Glomerular visceral epithelial cell (primary cell): ENCODE measurements at regions not wholly inside any gene's neighbourhood (a gene's known extent, or its start where the extent isn't known, plus 50 kb on each side); places are given as distances from the start of the nearest gene placed in this dataset.
"Not testable (repeated sequence)": the region's sequence is repeated elsewhere in the genome, so short reads cannot be mapped to it uniquely, and the experiment has no call there.

Source experiments
- DNase-seq: peaks from one replicate; pipeline ENCODE4 v3.0.0-alpha.2; 2016; ENCODE audit errors: extremely low spot score

DNA sequence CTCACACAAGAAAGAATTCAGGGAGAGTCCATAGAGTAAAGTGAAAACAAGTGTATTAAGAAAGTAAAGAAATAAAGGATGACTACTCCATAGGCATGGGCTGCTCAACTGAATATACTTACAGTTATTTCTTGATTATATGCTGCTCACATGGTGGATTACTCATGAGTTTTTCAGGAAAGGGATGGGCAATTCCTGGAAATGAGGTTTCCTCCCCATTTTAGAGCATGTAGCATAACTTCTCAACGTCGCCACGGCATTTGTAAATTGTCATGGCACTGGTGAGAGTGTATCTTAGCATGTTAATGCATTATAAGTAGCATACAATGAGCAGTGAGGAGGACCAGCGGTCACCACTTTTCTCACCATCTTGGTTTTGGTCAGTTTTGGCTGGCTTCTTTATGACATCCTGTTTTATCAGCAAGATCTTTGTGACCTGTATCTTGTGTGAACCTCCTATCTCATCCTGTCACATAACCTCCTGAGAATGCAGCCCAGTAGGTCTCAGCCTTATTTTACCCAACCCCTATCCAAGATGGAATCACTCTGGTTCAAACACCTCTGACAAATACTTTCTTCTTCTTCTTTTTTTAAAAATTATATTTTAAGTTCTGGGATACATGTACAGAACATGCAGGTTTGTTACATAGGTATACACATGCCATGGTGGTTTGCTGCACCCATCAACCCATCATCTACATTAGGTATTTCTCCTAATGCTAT is 849.7 kb downstream of the TBL1XR1 start:
- no peak for DNase-seq

DNA sequence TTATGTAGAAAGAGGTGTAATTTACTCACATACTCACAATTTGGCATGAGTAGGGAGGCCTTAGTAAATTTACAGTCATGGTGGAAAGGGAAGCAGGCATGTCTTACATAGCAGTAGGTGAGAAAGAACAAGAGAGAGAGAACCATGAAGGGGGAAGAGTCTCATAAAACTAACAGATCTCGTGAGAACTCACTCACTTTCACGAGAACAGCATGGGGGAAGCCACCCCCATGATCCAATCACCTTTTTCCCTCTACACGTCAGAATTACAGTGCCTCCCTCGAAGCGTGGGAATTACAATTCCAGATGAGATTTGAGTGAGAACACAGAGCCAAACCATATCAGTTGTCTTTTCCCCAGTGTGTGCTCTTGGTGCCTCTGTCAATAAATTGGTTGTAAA is 855.3 kb downstream of the TBL1XR1 start:
- no peak for DNase-seq

DNA sequence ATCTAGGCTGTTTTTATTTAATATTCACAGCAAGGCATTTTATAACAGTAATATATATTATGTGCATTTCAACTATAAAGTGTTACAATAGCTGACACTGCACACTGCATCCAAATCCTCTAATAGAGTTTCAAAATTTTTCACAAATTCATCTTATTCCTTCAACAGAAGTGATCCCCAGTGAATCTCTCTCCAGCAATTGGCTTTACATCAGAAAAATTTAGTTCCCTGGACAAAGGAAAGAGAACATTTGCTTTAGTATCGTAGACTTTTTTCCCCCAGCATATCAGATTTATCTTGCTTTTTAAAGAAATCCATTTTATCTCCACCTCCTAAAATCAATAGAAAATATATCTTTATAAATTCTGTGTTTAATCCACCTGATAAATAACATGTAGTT is 868.6 kb downstream of the TBL1XR1 start:
- DNase-seq: no peak

DNA sequence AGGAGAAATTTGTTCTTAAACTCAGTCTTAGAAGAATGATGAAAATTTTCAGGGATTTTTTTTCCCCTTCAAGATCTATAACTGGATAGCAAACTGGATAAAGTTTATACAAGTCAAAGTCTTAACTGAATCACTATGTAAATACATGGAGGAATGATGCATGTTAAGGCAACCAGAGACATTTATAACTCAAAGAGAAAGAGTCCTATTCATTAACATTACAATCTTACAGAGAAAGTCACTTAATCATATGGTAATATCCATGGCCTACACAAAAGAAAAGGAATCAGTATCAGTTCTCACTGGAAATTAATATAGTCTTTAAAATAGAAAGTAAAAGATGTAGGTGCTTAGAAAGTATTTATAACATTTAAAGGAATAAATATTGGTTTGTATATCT is 869.1 kb downstream of the TBL1XR1 start:
- DNase-seq: no peak

DNA sequence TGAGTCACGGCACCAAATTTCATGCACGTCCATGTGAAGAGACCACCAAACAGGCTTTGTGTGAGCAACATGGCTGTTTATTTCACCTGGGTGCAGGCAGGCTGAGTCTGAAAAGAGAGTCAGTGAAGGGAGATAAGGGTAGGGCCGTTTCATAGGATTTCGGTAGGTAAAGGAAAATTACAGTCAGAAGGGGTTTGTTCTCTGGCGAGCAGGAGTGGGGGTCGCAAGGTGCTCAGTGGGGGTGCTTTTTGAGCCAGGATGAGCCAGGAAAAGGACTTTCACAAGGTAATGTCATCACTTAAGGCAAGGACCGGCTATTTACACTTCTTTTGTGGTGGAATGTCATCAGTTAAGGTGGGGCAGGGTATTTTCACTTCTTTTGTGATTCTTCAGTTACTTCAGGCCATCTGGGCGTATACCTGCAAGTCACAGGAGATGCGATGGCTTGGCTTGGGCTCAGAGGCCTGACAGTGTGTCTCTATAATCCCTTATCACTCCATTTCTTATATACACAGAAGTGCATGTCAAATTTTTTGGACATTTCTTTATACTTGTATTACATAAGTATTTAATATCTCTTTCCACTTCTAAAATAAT is 870.3 kb downstream of the TBL1XR1 start:
- not testable (repeated sequence) for DNase-seq

DNA sequence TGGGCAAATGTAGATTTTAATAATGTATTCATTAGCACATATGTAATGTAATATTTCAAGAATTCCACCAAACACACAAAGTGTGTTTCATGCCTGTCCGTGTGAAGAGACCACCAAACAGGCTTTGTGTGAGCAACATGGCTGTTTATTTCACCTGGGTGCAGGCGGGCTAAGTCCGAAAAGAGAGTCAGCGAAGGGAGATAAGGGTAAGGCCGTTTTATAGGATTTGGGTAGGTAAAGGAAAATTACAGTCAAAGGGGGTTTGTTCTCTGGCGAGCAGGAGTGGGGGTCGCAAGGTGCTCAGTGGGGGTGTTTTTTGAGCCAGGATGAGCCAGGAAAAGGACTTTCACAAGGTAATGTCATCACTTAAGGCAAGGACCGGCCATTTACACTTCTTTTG is 875.8 kb downstream of the TBL1XR1 start:
- not testable (repeated sequence) for DNase-seq

DNA sequence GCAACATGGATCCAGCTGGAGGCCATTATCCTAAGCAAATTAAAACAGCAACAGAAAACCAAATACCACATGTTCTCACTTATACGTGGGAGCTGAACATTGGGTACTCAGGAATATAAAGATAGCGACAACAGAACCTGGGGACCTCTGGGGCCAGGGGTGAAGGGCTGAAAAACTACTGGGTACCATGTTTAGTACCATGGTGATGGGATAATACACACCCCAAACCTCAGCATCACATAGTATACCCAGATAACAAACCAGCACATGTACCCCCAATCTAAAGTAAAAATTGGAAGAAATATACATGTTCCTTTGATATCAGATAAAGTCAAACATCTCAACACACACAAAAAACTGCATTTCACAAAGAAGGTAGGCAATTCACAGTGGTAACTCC is 876.2 kb downstream of the TBL1XR1 start:
- no peak for DNase-seq

DNA sequence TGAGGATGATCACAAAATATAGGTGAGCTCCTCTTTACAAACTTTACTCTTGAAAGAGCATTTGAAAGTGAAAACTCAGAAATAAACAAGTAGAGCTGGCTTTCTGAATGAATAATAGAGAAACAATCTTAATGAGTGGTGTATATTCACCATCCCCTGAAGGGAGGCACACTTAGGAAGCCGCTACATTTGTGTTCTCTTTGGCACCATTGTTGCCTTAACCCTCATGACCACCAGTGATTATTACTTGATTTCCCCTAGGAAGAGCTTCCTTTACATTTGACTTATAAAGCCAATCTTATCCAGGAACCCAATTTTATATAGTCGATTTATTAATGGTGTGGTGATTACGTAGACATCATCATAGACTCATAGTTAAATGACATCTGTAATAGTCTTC is 883.9 kb downstream of the TBL1XR1 start:
- DNase-seq: no peak

DNA sequence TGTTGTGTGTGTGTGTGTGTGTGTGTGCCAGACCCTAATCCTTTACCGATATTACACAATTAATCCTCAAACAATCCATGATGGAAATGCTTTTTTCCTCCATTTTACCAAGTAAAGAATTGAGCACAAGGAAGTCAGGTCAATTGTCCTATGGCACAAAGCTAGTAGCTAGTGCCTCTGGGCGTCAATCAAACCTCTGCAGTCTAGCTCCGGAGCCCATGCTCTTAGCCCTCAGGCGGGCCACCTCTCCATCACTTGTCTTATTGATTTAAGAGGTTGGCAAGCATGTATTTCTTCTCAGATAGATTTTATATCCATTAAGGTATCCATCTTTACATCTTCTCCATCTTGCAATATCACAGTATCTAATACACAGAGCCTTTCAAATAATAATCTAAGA is 886.6 kb downstream of the TBL1XR1 start:
- no peak for DNase-seq

DNA sequence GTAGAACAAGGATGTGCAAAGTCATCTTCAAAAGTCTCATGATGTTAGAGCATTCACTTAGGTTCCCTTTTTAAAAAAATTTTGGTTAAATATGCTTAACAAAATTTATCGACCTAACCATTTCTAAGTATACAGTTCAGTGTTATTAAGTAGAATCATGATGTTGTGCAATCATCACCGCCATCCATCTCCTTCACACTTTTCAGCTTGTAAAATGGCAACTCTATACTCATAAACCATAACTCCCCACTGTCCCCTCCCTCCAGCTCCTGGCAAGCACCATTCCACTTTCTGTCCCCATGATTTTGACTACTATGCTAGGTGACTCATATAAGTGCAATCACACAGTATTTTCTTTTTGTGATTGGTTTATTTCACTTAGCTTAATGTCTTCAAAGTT is 895.0 kb downstream of the TBL1XR1 start:
- no peak for DNase-seq

DNA sequence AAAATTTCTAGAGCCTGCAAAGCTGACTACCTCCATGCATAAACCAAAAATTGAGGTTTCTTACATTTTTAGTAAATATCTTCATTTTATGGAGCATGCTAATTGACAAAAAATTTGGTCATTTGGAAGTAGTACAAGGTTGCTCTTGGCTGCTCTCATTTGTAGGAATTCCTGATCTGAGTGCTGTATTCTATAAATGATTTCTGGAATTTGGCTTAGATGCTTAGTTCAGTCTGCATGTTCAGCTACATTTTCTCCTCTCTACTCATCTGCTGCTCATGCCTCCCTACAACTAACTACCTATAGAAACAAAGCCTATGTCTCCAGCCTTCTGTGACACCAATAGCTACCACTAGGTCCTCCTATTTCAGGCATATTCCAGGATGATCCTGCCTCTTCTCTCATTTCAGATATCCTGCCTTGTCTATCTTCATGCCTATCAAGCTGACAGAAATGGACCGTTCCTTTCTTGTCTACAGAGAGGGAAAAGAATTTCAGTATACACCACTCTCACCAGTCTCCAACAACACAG is 901.1 kb downstream of the TBL1XR1 start:
- DNase-seq: no peak

DNA sequence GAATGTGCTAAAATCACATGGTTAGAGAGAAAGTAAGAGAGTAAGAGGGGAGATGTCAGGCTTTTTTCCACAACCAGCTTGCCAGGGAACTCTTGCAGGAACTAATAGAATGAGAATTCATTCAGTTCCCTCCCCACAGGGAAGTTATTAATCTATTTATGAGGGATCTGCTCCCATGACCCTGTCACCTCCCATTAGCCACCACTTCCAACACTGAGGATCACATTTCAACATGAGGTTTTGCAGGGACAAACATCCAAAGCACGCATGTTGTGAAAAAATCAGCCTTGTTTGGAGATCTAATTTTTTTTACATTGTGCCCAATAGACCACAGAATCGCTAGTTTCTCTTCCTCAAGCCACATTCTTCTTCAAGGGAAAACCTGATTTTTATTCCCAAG is 904.0 kb downstream of the TBL1XR1 start:
- no peak for DNase-seq

DNA sequence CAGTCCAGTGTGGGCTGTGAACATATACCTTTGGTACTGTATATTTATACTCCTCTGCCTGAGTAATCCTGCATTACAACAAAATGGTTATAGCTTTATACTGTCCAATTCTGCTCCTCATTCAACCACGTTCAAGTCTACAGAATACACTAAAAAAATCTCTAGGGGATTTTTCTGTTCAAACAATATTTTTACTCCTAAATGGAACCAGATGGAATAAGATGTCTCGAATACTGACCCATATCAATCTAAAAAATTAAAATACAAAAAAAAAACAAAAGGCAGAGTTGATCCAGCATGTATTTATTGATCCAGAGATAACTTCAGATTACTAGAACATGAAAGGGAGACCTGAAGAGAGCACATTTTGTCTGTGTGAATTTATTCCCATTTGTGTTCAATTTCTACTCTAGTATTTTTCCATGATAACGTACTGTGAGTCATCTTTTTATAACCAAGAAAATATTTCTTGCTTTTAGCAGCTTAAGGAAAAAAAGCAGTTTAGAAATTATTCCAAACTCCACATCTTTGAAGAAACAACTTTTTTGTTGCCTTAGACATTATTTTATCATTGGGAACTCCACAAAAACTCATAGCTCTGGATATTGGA is 910.7 kb downstream of the TBL1XR1 start:
- no peak for DNase-seq

DNA sequence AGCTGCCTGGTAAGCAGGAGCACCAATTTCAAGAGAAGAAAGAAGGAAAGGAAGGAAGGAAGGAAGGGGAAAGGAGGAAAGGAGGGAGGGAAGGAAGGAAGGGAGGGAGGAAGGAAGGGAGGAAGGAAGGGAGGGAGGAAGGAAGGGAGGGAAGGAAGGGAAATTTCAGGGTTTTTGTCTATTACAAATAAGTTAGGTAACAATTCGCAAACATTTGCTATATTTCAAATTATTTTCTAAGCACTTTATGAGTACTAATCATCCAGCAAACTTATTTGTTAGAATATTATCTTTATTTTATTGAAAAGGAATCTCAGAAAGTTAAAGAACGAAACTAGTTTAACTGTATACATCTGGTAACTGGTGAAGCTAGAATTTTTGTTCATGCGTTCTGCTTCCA is 921.7 kb downstream of the TBL1XR1 start:
- no peak for DNase-seq

DNA sequence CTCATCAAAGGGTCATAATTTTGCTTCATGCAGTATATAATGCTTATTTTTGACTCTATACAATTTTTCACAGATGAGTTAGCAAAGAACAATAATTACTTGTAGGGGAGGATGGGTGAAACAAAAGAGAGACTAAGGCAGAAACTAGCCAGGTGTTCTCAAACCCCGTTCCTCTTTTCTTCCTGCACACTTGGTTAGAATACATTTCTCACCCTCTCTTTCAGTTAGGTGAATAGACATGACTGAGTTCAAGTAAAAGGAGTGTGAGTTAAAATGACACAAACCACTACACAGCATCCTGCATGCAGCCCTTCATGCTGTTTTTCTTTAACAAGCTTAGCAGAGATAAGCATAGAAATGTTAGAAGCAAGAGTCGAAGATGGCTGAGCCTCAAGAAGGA is 922.2 kb downstream of the TBL1XR1 start:
- DNase-seq: no peak

DNA sequence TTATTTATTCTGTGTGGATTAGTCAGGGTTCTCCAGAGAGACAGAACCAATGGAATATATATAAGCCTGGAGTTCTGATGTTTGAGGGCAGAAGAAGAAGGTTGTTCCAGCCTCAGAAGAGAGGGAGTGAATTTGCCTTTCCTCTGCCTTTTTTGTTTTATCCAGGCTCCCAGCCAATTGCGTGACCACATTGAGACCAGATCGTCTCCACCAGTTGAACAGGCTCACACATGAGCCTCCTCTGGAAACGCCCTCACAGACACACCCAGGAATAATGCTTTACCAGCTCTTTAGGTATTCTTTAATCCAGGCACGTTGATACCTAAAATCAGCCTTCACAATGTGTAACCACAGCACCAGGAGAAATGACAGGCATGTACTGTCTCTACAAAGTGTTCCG is 923.1 kb downstream of the TBL1XR1 start:
- no peak for DNase-seq

DNA sequence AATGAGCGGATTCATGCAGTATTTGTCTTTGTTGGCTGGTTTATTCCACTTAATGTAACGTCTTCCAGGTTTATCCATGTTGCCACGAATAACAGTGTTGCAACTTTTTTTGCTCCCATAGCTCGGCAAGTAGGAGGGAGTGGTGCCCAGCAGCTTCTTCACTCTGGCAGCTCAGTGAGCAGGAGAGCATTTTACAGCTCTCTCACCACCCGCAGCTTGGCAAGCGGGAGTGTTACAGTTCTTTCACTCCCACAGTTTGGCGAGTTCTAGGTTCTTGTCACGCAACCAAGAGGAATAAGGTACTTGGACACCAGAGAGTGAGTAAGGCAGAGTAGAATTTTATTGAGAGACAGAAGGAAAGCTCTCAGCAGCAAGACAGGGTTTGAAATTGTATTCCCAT is 935.2 kb downstream of the TBL1XR1 start:
- no peak for DNase-seq

DNA sequence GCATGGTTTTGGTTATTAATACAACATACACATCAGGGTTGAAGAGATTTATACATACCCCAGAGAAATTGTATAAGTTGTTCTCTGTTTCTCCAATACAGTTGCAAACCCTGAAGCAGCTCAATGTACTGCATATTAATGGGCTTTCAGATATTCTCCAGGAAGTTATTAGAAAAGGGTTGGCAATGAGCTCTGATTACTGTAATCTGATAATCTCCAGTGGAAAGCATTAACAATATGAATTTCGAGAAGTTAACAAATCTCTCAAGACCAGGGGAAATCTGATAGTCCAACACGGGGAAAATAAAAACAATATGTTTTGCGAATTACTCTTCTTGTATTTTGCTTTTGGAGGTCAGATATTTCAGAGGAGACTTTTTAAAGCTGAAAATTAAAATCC is 950.1 kb downstream of the TBL1XR1 start:
- no peak for DNase-seq

DNA sequence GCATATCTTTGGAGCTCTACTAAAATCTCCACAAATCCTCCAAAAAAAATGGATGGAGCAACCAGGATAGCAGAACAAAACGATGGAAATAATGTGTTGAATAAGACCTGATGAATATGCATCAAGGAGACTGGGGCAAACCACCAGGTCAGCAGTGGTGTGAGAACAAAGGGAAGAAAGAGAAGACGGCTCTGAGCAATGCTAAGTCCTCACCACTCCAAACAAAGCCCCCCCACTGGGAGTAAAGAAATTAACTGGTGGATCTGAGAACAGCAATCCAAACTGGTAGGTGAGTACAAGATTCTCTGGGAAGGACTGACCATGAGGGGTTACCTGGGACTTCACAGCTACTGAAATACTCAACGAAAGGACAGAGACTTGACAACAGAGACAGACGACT is 977.3 kb downstream of the TBL1XR1 start:
- no peak for DNase-seq

DNA sequence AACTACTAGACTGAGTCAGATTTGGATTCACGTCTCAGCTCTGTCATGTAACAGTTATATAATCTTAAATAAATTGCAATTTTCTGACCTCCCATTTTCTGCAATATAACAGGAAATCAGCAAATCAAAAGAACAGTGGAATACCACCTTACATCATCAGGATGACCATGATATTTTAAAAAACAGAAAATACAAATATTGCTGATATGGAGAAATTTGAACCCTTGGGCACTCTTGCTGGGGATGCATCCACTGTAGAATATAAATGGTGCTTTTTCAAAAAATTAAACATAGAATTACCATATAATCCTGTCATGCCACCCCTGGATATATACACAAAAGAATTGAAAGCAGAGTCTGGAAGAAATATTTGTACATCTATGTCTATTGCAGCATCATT is 982.5 kb downstream of the TBL1XR1 start:
- DNase-seq: no peak

DNA sequence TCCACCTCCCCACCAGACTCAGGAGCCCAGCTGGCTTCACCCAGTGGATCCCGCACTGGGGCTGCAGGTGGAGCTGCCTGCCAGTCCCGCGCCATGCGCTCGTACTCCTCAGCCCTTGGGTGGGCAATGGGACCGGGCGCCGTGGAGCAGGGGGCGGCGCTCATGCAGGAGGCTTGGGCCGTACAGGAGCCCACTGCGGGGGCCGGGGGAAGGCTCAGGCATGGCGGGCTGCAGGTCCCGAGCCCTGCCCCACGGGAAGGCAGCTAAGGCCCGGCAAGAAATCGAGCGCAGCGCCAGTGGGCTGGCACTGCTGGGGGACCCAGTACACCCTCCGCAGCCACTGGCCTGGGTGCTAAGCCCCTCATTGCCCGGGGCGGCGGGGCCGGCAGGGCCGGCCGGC is 984.0 kb downstream of the TBL1XR1 start:
- not testable (repeated sequence) for DNase-seq

DNA sequence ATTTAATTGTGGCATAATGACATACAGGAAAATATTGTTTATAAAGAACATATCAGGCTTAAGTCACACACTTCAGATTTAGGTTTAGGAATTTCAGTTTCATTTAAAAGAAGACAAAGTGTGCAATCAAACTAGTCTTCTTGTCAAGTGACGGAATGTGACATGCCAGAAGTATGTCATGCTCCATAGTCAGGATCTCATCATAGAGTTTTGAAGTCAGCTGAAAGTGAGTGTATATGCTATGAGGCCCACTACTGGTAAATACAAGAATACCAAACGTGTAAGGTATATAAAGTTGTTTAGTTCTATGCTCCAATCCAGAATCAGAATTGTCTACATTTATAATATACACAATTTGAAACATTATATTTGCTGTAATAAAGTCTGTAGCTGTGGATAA is 988.4 kb downstream of the TBL1XR1 start:
- no peak for DNase-seq

DNA sequence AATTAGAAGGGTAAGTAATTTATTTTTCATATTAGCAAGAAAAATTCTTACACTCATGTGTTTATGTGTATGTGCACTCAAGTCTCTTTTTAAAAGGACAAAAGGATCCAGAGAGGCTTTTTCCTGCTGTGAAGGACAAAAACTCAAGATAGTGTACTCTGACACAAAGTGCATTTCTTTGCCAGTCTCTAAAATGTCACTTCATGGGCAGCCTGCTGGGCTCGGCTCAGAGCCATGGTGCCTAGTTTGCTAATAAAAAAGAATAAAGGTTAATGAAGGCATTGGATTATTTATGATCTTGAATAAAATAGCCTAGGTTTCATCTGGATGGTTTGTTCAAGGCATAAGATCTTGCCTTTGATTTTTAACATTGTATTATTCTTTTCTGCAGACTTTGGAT is 989.0 kb downstream of the TBL1XR1 start:
- no peak for DNase-seq
